Tibial artery (tissue), 4 donors: ENCODE measurements at regions not wholly inside any gene's neighbourhood (a gene's known extent, or its start where the extent isn't known, plus 50 kb on each side); places are given as distances from the start of the nearest gene placed in this dataset.

Source experiments
- DNase-seq, 2 donors: peaks; one replicate each; pipeline ENCODE4 v3.0.0-alpha.2; 2019
- H3K27ac ChIP-seq, 2 donors: fragments of 200-600 bp; sonication (generic) in 1 of 2; 1 replicate in 1 of 2; 2 replicates in 1 of 2; pipeline ENCODE4 v1.5.1; 2018 to 2019; ENCODE audit warnings: mild to moderate bottlenecking in 1 of 2
- H3K27me3 ChIP-seq, 2 donors: fragments of 200-600 bp; sonication (generic) in 1 of 2; one replicate each; pipeline versions ENCODE4 v1.5.1 to v1.6.0; 2016 to 2019
- H3K36me3 ChIP-seq, 3 donors: fragments of 200-600 bp; sonication (generic) in 2 of 3; one replicate each; pipeline ENCODE4 v1.5.1; 2016 to 2019; ENCODE audit warnings: mild to moderate bottlenecking in 2 of 3
- H3K4me1 ChIP-seq, 4 donors: fragments of 200-600 bp; sonication (generic) in 2 of 4; 1 replicate in 3 of 4; 2 replicates in 1 of 4; pipeline ENCODE4 v1.5.1; 2016 to 2019
- H3K4me3 ChIP-seq, 2 donors: fragments of 200-600 bp; sonication (generic) in 1 of 2; 1 replicate in 1 of 2; 2 replicates in 1 of 2; pipeline ENCODE4 v1.5.1; 2018 to 2019; ENCODE audit warnings: mild to moderate bottlenecking in 2 of 2
- H3K9me3 ChIP-seq, 3 donors: fragments of 200-600 bp; sonication (generic) in 1 of 3; one replicate each; pipeline ENCODE4 v1.5.1; 2016 to 2019
- intact Hi-C: fragments of 100-400 bp; cut with DNase I; formaldehyde crosslinking; loops from one replicate; pipeline ENCODE4 v1.15.0; 2023; ENCODE audit warnings: low total_unique reads
- TF ChIP-seq, protein P1 (sequence below), 2 experiments: fragments of 200-600 bp in 1 of 2; fragments of 450-650 bp in 1 of 2; IDR thresholded peaks; one replicate each; pipeline ENCODE4 v1.5.1; 2017 to 2019; ENCODE audit warnings: antibody characterized with exemption in 2 of 2, mild to moderate bottlenecking in 1 of 2, moderate library complexity in 1 of 2

DNA sequence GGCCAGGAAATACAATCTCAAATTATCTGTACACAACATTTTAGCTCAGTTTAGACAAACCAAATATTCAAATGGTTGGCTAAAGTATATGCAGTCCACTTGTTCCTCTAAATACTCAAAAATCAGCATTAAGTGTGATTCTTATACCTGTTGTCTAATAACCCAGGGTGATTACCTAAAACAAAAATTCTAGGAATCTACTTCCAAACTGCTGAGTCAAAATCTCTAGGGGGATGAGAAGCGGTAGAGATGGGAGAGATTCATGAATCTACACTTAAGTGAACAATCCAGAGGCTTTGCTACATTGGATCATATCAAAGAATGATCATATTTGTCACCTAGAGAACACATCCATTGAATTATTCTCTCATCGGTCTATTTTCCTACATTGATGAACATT lies 420.9 kb upstream of the PKDCC start:
- H3K9me3 ChIP-seq = no peaks in the 10 kb centered on the region
- H3K4me3 ChIP-seq = no peak overlapping the region
- H3K4me1 ChIP-seq = peaks cover 0 to 54% (median 1%) of the 10 kb centered on the region in 4 donors
- H3K27ac ChIP-seq = no peak overlapping the region
- DNase-seq = no peak
- TF ChIP-seq, protein P1, sequence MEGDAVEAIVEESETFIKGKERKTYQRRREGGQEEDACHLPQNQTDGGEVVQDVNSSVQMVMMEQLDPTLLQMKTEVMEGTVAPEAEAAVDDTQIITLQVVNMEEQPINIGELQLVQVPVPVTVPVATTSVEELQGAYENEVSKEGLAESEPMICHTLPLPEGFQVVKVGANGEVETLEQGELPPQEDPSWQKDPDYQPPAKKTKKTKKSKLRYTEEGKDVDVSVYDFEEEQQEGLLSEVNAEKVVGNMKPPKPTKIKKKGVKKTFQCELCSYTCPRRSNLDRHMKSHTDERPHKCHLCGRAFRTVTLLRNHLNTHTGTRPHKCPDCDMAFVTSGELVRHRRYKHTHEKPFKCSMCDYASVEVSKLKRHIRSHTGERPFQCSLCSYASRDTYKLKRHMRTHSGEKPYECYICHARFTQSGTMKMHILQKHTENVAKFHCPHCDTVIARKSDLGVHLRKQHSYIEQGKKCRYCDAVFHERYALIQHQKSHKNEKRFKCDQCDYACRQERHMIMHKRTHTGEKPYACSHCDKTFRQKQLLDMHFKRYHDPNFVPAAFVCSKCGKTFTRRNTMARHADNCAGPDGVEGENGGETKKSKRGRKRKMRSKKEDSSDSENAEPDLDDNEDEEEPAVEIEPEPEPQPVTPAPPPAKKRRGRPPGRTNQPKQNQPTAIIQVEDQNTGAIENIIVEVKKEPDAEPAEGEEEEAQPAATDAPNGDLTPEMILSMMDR (IDR thresholded peaks at IDR 0.05) = no peak
- no peaks in the 10 kb centered on the region for H3K36me3 ChIP-seq
- intact Hi-C loops = no loop called here
- no peaks in the 10 kb centered on the region for H3K27me3 ChIP-seq

DNA sequence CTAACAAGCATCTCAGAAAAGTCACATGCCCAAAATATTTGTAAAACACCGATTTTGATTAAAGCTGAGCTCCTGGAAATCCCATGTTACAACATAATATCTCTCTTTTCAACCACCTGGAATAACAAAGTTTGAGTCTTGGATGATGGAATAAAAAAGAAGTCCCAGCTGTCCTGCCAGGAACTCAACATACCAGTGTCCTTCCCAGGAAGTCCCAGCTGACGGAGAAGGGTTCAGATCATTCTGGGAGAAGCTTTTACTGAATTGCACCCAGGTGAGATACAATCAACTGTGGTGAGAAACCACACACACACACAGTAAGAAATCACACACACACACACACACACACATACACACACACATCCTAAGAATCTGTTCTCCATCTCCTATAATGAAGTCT lies 413.1 kb upstream of the PKDCC start:
- Histone ChIP-seq H3K4me1 (peaks cover 0 to 20% (median 0%) of the 10 kb centered on the region in 4 donors), H3K9me3 (peaks cover 0 to 3% (median 0%) of the 10 kb centered on the region in 3 donors), H3K4me3 (no peak overlapping the region), H3K36me3 (no peaks in the 10 kb centered on the region), H3K27ac (no peak overlapping the region), H3K27me3 (no peaks in the 10 kb centered on the region)
- TF ChIP-seq, protein P1 (IDR thresholded peaks at IDR 0.05) = no peak
- DNase-seq = no peak
- intact Hi-C loops = no loop called here

DNA sequence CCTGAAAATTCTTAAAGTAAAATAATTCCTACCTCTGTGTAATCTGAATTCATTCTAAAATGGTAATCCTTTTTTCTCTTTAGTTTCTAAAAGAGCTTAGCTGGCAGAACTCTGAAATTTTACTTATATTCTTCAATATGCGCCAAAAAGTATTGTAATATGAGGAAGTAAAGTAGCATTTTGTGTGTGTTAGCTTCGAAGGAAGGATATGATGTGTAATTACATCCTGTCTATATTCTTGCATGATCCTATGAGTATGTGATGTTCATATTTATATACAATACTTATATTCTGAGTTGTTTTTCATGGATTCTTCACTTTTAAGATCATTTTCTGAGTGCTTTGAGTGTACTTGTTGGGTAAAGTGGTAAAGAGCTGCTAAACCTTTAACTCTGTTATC lies 402.9 kb upstream of the PKDCC start:
- Histone ChIP-seq H3K9me3 (no peaks in the 10 kb centered on the region), H3K27ac (no peak overlapping the region), H3K4me1 (peaks cover 0 to 17% (median 2%) of the 10 kb centered on the region in 4 donors), H3K36me3 (no peaks in the 10 kb centered on the region), H3K27me3 (no peaks in the 10 kb centered on the region), H3K4me3 (no peak overlapping the region)
- TF ChIP-seq, protein P1 (IDR thresholded peaks at IDR 0.05) = no peak
- no peak for DNase-seq
- intact Hi-C loops = no loop called here

DNA sequence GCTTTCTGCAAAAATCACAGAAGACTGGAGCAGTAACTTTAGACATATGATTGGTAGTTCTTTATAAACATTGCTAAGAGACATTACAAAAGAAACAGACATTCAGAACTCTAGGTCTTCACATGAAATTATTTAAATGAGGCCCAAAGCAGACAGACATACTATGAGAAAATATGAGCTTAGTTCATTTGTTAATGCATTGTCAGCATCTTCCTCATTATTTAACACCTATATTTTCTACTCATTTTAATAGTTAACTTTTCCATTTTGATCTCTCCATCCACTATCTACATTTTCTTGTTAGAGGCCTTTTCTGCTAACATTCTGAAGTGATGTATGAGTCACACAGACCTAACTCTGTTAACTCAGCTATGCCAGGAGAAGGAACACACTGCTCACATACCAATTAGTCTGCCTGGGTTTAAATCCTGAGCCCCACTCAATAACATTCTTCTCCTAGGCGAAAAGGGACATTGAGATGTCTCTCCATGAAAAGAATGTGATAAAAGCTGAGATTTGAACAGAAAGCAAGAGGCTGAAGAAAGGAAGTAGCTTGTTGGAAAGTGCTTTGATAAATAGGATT lies 400.3 kb upstream of the PKDCC start:
- TF ChIP-seq, protein P1 (IDR thresholded peaks at IDR 0.05) = no peak
- no peaks in the 10 kb centered on the region for H3K9me3 ChIP-seq
- H3K27ac ChIP-seq = peak overlapping the region; percentile 66 to 67
- DNase-seq = no peak
- no peaks in the 10 kb centered on the region for H3K36me3 ChIP-seq
- H3K4me3 ChIP-seq = no peak overlapping the region
- no peaks in the 10 kb centered on the region for H3K27me3 ChIP-seq
- intact Hi-C loops = no loop called here
- H3K4me1 ChIP-seq = peaks cover 0 to 17% (median 2%) of the 10 kb centered on the region in 4 donors

DNA sequence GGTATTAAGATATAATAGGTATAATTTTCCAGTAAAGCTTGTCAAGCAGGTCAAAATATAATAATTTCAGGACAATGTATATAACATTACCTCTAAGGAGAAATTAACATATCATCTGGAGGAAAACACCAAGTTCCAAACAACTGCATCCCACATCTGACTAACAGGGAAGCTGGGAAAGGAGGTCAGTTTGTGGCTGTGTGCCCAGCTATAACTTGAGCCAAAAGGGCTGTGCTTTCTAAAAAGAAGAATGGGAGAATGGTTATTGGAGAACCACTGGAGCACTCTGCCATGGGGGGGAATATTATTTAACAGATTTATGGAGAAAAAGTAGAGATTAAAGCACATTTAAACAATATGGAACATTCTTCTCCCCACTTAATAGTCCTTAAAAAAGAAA lies 390.6 kb upstream of the PKDCC start:
- Histone ChIP-seq H3K4me1 (no peaks in the 10 kb centered on the region), H3K27ac (no peak overlapping the region), H3K36me3 (no peaks in the 10 kb centered on the region), H3K4me3 (no peak overlapping the region), H3K9me3 (no peaks in the 10 kb centered on the region), H3K27me3 (no peaks in the 10 kb centered on the region)
- intact Hi-C loops = no loop called here
- no peak for DNase-seq
- TF ChIP-seq, protein P1 (IDR thresholded peaks at IDR 0.05) = no peak

DNA sequence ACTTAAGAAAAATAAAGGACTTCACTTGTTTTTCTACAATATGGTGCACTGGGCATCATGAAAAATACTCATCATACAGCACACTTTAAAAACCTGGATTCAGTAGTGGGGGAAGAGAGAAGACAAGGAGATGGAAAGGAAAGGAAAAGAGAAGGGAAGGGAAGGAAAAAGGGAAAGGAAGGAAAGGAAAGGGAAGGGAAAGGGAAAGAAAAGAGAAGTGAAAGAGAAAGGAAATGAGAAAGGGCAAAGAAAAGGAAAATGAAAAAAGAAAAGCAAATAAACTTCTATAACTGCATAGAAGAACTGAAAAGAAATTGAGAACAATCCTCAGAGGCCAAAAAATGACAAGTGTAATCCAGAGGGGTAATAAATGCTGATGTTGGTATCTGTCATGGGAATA lies 388.1 kb upstream of the PKDCC start:
- no peaks in the 10 kb centered on the region for H3K27me3 ChIP-seq
- no peak overlapping the region for H3K27ac ChIP-seq
- H3K4me3 ChIP-seq = no peak overlapping the region
- intact Hi-C loops = no loop called here
- no peaks in the 10 kb centered on the region for H3K9me3 ChIP-seq
- H3K4me1 ChIP-seq = no peaks in the 10 kb centered on the region
- H3K36me3 ChIP-seq = no peaks in the 10 kb centered on the region
- no peak for DNase-seq
- TF ChIP-seq, protein P1 (IDR thresholded peaks at IDR 0.05) = no peak
